ENCODE measurements at regions not wholly inside any gene's neighbourhood (a gene's known extent, or its start where the extent isn't known, plus 50 kb on each side); places are given as distances from the start of the nearest gene placed in this dataset.

GRCh38 chr5:112597831-112598230 lies 139.9 kb upstream of the APC start:
- TF ChIP-seq POLR2A (IDR thresholded peaks at IDR 0.05; ENCODE audit: low read depth, low read length): no peak
- TF ChIP-seq POLR2AphosphoS5 (IDR thresholded peaks at IDR 0.05; ENCODE audit: low read depth, low read length): no peak
